Suprapubic skin (tissue), 4 donors: ENCODE measurements at regions not wholly inside any gene's neighbourhood (a gene's known extent, or its start where the extent isn't known, plus 50 kb on each side); places are given as distances from the start of the nearest gene placed in this dataset.

Experiments used
- DNase-seq, 2 donors: peaks; one replicate each; pipeline ENCODE4 v3.0.0-alpha.2; 2019; ENCODE audit warnings: low spot score in 2 of 2
- H3K27ac ChIP-seq: fragments of 200-600 bp; sonication (generic); one replicate; pipeline ENCODE4 v1.5.1; 2019
- H3K27me3 ChIP-seq: fragments of 200-600 bp; sonication (generic); one replicate; pipeline ENCODE4 v1.5.1; 2019
- H3K36me3 ChIP-seq: fragments of 200-600 bp; sonication (generic); one replicate; pipeline ENCODE4 v1.5.1; 2019
- H3K4me1 ChIP-seq: fragments of 200-600 bp; sonication (generic); one replicate; pipeline ENCODE4 v1.5.1; 2019
- H3K4me3 ChIP-seq: fragments of 200-600 bp; sonication (generic); one replicate; pipeline ENCODE4 v1.5.1; 2019; ENCODE audit warnings: mild to moderate bottlenecking
- H3K9me3 ChIP-seq: fragments of 200-600 bp; sonication (generic); one replicate; pipeline ENCODE4 v1.5.1; 2019
- EP300 ChIP-seq: sonication (generic); formaldehyde crosslinking; IDR thresholded peaks from one replicate; pipeline ENCODE4 v1.6.1; 2017; ENCODE audit warnings: antibody characterized with exemption
- POLR2A ChIP-seq, 2 donors: fragments of 450-650 bp; IDR thresholded peaks; one replicate each; pipeline ENCODE4 v1.6.1; 2017; ENCODE audit warnings: antibody characterized with exemption in 2 of 2, mild to moderate bottlenecking in 2 of 2, moderate library complexity in 2 of 2
- POLR2AphosphoS5 ChIP-seq, 3 donors: sonication (generic); formaldehyde crosslinking; IDR thresholded peaks; one replicate each; pipeline ENCODE4 v1.6.1; 2017; ENCODE audit warnings: antibody characterized with exemption in 3 of 3
- WGBS: methylation state at CpG from one replicate; pipeline ENCODE4 v1.1.5; 2018; 5-methylcytosine and 5-hydroxymethylcytosine counted together
- TF ChIP-seq, protein P1 (sequence below), 2 donors: fragments of 200-600 bp in 1 of 2; fragments of 450-650 bp in 1 of 2; sonication (generic) in 1 of 2; IDR thresholded peaks; one replicate each; pipeline ENCODE4 v1.5.1; 2016 to 2019; ENCODE audit warnings: antibody characterized with exemption in 2 of 2, mild to moderate bottlenecking in 1 of 2, moderate library complexity in 1 of 2

DNA sequence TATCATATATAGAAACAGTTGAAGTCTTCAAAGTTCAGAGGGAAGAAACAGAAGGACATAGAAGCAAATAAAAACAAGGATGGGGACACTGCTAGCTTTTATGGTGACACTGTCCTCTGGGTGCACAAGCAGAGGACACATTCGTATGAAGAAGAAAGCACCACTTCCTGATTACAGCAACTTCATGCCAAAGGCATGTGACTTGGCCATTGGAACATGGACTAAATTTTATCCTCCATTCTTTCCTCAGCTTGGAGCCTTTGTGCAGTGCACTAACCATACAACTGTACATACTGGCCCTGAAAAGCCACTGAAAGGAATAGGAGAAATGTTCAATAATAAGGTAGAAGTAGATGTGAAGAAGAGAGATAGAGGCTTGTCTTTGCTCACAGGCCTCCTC lies 223.3 kb downstream of the MTX2 start:
- Histone ChIP-seq H3K9me3 (no peaks in the 10 kb centered on the region), H3K27ac (no peak overlapping the region), H3K4me3 (no peak overlapping the region), H3K4me1 (peaks cover 77% of the 10 kb centered on the region), H3K36me3 (no peaks in the 10 kb centered on the region), H3K27me3 (peaks cover 6% of the 10 kb centered on the region)
- TF ChIP-seq EP300 (no peak), POLR2AphosphoS5 (IDR thresholded peaks at IDR 0.05) (no peak)
- TF ChIP-seq, protein P1, sequence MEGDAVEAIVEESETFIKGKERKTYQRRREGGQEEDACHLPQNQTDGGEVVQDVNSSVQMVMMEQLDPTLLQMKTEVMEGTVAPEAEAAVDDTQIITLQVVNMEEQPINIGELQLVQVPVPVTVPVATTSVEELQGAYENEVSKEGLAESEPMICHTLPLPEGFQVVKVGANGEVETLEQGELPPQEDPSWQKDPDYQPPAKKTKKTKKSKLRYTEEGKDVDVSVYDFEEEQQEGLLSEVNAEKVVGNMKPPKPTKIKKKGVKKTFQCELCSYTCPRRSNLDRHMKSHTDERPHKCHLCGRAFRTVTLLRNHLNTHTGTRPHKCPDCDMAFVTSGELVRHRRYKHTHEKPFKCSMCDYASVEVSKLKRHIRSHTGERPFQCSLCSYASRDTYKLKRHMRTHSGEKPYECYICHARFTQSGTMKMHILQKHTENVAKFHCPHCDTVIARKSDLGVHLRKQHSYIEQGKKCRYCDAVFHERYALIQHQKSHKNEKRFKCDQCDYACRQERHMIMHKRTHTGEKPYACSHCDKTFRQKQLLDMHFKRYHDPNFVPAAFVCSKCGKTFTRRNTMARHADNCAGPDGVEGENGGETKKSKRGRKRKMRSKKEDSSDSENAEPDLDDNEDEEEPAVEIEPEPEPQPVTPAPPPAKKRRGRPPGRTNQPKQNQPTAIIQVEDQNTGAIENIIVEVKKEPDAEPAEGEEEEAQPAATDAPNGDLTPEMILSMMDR (IDR thresholded peaks at IDR 0.05) = no peak
- DNase-seq = no peak
- 57% methylated on average over 1 of the region's 1 CpG for WGBS

DNA sequence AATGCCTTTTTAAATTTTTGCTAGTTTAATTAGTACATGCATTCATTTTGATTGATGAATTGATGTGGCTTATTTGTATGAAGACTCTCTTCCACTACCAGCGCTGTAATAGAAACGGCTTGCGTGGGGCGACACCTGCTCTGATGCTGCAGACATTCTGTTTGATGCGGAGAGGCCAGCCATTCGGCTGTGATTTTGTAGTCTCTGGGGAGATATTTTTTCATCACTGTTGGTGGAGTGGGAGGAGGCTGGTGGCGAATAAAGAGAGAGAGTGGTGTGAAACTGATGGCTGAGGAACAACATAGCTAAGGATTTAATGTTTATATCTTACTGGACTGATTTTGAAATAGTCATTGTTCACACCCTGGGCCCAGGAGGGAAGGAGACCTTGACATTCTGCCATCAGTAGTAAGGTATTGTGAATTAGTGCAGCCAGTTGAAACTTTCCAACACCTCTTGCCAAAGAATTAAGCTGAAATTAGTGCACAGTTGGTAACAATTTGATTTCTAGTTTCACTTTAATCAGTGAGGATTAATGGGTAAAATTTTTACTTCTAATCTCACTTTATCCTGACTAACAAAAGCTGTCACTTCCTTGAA lies 224.1 kb downstream of the MTX2 start:
- H3K4me1 ChIP-seq = peaks cover 77% of the 10 kb centered on the region
- no peaks in the 10 kb centered on the region for H3K36me3 ChIP-seq
- H3K9me3 ChIP-seq = no peaks in the 10 kb centered on the region
- H3K27me3 ChIP-seq = peaks cover 6% of the 10 kb centered on the region
- no peak overlapping the region for H3K4me3 ChIP-seq
- H3K27ac ChIP-seq = peak overlapping the region; percentile 49
- no peak for DNase-seq
- no peak for TF ChIP-seq POLR2AphosphoS5 (IDR thresholded peaks at IDR 0.05)
- TF ChIP-seq, protein P1 (IDR thresholded peaks at IDR 0.05) = no peak
- no peak for TF ChIP-seq EP300
- no peak for TF ChIP-seq POLR2A (IDR thresholded peaks at IDR 0.05)
- WGBS = 57% methylated on average over 7 of the region's 7 CpGs

DNA sequence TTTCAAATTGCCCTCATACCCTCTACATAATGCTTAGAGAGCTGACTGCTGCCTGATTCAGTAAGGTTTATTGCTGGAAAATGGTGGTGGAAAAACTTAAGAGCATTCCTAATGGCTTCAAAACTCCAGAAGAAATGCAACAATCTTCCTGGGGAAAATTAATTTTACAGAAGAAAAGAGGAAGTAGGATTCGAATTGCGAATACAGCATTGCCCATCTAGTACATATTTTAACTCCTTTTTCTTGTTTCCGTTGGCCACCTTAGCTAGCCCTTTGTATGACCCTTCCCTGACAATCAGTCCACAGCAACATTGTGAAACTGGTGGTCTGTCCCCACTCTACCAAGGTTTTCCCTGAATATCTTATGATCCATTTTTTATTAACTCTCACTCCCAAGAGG lies 224.7 kb downstream of the MTX2 start:
- Histone ChIP-seq H3K4me1 (peaks cover 77% of the 10 kb centered on the region), H3K27ac (peak overlapping the region; percentile 49), H3K27me3 (peaks cover 6% of the 10 kb centered on the region), H3K9me3 (no peaks in the 10 kb centered on the region), H3K4me3 (no peak overlapping the region), H3K36me3 (no peaks in the 10 kb centered on the region)
- no peak for TF ChIP-seq EP300
- no peak for TF ChIP-seq POLR2A (IDR thresholded peaks at IDR 0.05)
- TF ChIP-seq, protein P1 (IDR thresholded peaks at IDR 0.05) = no peak
- TF ChIP-seq POLR2AphosphoS5 (IDR thresholded peaks at IDR 0.05) = no peak
- no peak for DNase-seq
- WGBS = 70% methylated on average over 3 of the region's 3 CpGs

DNA sequence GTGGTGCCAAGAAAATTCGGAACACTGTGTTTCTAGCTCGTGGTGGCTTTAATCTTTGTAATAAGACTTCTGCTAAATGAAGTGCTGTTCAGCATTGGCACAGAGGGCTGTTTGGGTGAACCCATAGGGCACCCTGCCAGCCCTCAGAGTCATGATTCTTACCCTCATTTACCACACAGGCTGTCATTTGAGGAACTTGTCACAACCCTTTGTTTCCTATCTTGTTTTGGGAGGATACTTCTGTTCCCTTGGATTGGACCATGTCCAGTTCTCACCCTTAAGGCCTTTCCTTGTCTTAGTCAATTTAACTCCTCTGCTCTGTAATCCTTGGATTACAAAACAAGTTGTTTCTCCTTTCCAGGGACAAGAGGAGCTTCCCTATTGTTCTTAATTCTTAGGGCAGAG lies 225.7 kb downstream of the MTX2 start:
- Histone ChIP-seq H3K36me3 (no peaks in the 10 kb centered on the region), H3K9me3 (no peaks in the 10 kb centered on the region), H3K4me3 (no peak overlapping the region), H3K27ac (peak overlapping the region; percentile 53), H3K4me1 (peaks cover 71% of the 10 kb centered on the region), H3K27me3 (peaks cover 6% of the 10 kb centered on the region)
- 7% methylated on average over 2 of the region's 2 CpGs for WGBS
- TF ChIP-seq POLR2AphosphoS5 (IDR thresholded peaks at IDR 0.05) (peak in 2 of 3 donors; percentile 32 to 74), POLR2A (IDR thresholded peaks at IDR 0.05) (no peak), EP300 (no peak)
- peak; percentile 83 to 84 for DNase-seq

DNA sequence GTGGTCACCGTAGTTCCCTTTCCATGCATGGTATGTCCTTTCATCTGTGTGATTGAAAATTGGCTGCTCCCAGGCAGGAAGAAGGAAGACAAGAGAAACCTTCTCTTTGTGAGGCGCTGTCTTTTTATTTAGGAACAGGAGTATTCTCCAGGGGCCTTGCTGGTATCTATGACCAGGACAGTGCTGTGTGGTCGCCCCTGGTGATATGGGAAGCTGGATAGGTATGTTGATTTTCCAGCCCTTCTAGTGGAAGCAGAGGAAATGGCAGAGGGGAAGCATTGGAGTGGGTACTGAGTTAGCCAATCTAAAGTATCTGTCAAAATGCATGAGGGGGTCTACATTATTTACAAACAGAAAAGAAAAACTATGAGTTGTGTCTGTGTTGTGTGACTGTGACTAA lies 226.6 kb downstream of the MTX2 start:
- no peak for DNase-seq
- no peak for TF ChIP-seq POLR2A (IDR thresholded peaks at IDR 0.05)
- TF ChIP-seq, protein P1 (IDR thresholded peaks at IDR 0.05) = no peak
- TF ChIP-seq EP300 = no peak
- no peak for TF ChIP-seq POLR2AphosphoS5 (IDR thresholded peaks at IDR 0.05)
- Histone ChIP-seq H3K27ac (no peak overlapping the region), H3K9me3 (no peaks in the 10 kb centered on the region), H3K36me3 (no peaks in the 10 kb centered on the region), H3K27me3 (no peaks in the 10 kb centered on the region), H3K4me1 (peaks cover 68% of the 10 kb centered on the region), H3K4me3 (no peak overlapping the region)
- WGBS = 89% methylated on average over 3 of the region's 3 CpGs

DNA sequence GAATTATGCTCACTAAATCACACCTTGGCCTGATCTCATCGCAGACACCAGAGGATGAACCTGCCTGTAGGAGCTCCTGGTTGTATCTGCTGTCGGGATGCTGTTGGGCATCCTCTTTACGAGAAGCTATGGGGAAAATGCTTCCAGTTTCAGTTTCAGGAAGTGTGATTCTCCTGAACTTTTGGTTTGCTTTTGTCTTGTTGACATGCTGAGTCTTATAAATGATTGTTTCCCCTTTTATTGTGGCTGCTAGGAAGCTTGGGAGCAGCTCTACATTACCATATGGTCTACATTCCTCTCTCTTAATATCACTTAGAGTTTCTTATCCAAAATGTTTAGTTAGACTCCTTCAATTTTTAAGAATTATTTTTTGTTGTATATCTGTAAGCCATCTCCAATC lies 227.5 kb downstream of the MTX2 start:
- Histone ChIP-seq H3K36me3 (no peaks in the 10 kb centered on the region), H3K27ac (peak overlapping the region; percentile 21), H3K27me3 (no peaks in the 10 kb centered on the region), H3K4me1 (peaks cover 69% of the 10 kb centered on the region), H3K4me3 (no peak overlapping the region), H3K9me3 (no peaks in the 10 kb centered on the region)
- DNase-seq = no peak
- TF ChIP-seq POLR2A (IDR thresholded peaks at IDR 0.05) = no peak
- no peak for TF ChIP-seq POLR2AphosphoS5 (IDR thresholded peaks at IDR 0.05)
- TF ChIP-seq, protein P1 (IDR thresholded peaks at IDR 0.05) = no peak
- no peak for TF ChIP-seq EP300
- 68% methylated on average over 3 of the region's 3 CpGs for WGBS
